GM23338 (cell line): ENCODE measurements at regions not wholly inside any gene's neighbourhood (a gene's known extent, or its start where the extent isn't known, plus 50 kb on each side); places are given as distances from the start of the nearest gene placed in this dataset.

Experiments
- ATAC-seq: fragments of 200-7000 bp; cut with Tn5 transposase; 3 replicates; pipeline ENCODE4 v1.9.1; 2020
- DNase-seq: peaks from one replicate; pipeline ENCODE4 v3.0.0-alpha.2; 2015; ENCODE audit warnings: low spot score
- H2AFZ ChIP-seq: fragments of 200-600 bp; sonication (generic); 2 replicates; pipeline ENCODE4 v1.8.0; 2016; ENCODE audit warnings: antibody characterized with exemption, mild to moderate bottlenecking, moderate library complexity
- H3F3A ChIP-seq: fragments of 200-600 bp; sonication (generic); replicated peaks from 2 replicates; pipeline ENCODE4 v1.8.0; 2017; ENCODE audit warnings: antibody characterized with exemption, mixed run types, low read depth
- H3K27ac ChIP-seq: fragments of 200-600 bp; sonication (generic); 2 replicates; pipeline ENCODE4 v1.6.1; 2016; ENCODE audit warnings: low read depth
- H3K27me3 ChIP-seq: fragments of 200-600 bp; sonication (generic); 2 replicates; pipeline ENCODE4 v1.8.0; 2016; ENCODE audit warnings: mild to moderate bottlenecking, mixed run types, moderate library complexity; ENCODE audit not compliant: insufficient read depth
- H3K36me3 ChIP-seq: fragments of 200-600 bp; sonication (generic); 2 replicates; pipeline ENCODE4 v1.8.0; 2016; ENCODE audit warnings: mild to moderate bottlenecking; ENCODE audit not compliant: insufficient read depth
- H3K4me1 ChIP-seq: fragments of 200-600 bp; sonication (generic); 2 replicates; pipeline ENCODE4 v1.8.0; 2016; ENCODE audit warnings: mild to moderate bottlenecking, moderate library complexity; ENCODE audit not compliant: insufficient read depth
- H3K4me2 ChIP-seq: fragments of 200-600 bp; sonication (generic); 2 replicates; pipeline ENCODE4 v1.7.1; 2017; ENCODE audit warnings: mixed run types
- H3K4me3 ChIP-seq: fragments of 200-600 bp; sonication (generic); 2 replicates; pipeline ENCODE4 v1.6.1; 2016; ENCODE audit warnings: mixed run types
- H3K79me2 ChIP-seq: fragments of 200-600 bp; sonication (generic); replicated peaks from 2 replicates; pipeline ENCODE4 v1.8.0; 2017; ENCODE audit warnings: mild to moderate bottlenecking; ENCODE audit not compliant: insufficient read depth
- H3K9me2 ChIP-seq: fragments of 200-600 bp; sonication (generic); 2 replicates; pipeline ENCODE4 v1.8.0; 2017; ENCODE audit not compliant: insufficient read depth
- H4K20me1 ChIP-seq: fragments of 200-600 bp; sonication (generic); replicated peaks from 2 replicates; pipeline ENCODE4 v1.8.0; 2017; ENCODE audit warnings: mild to moderate bottlenecking; ENCODE audit not compliant: insufficient read depth
- H3K27ac Mint-ChIP-seq: 2 replicates; pipeline ENCODE4 v1.8.0; 2020; ENCODE audit warnings: inconsistent platforms, mild to moderate bottlenecking, moderate library complexity, mixed read lengths
- H3K27me3 Mint-ChIP-seq: 3 replicates; pipeline ENCODE4 v1.8.0; 2022; ENCODE audit warnings: low read depth, mild to moderate bottlenecking, moderate library complexity, mixed read lengths, inconsistent platforms; ENCODE audit not compliant: insufficient read depth, poor library complexity
- H3K36me3 Mint-ChIP-seq: 3 replicates; pipeline ENCODE4 v1.8.0; 2021; ENCODE audit warnings: low read depth, mild to moderate bottlenecking, inconsistent platforms, moderate library complexity, mixed read lengths
- H3K4me1 Mint-ChIP-seq: 3 replicates; pipeline ENCODE4 v1.8.0; 2020; ENCODE audit warnings: mild to moderate bottlenecking, inconsistent platforms, mixed read lengths
- H3K4me3 Mint-ChIP-seq: 3 replicates; pipeline ENCODE4 v1.8.0; 2021; ENCODE audit warnings: moderate library complexity, mild to moderate bottlenecking, inconsistent platforms, mixed read lengths
- H3K9me3 Mint-ChIP-seq: 3 replicates; pipeline ENCODE4 v1.8.0; 2020; ENCODE audit warnings: moderate library complexity, mild to moderate bottlenecking, inconsistent platforms, mixed read lengths
- CTCF ChIP-seq, 2 experiments: fragments of 200-600 bp in 1 of 2; sonication (generic) in 1 of 2; conservative IDR thresholded peaks; 2 replicates each; pipeline versions ENCODE4 v1.5.1 to v1.6.1; 2016 to 2017; ENCODE audit warnings: antibody characterized with exemption in 2 of 2, low read depth in 2 of 2, mild to moderate bottlenecking in 2 of 2, moderate library complexity in 1 of 2
- EZH2 ChIP-seq: fragments of 200-600 bp; sonication (generic); IDR thresholded peaks from one replicate; pipeline ENCODE4 v1.8.0; 2017; ENCODE audit warnings: antibody characterized with exemption, mild to moderate bottlenecking, low read depth; ENCODE audit not compliant: unreplicated experiment
- EZH2phosphoT487 ChIP-seq: fragments of 200-600 bp; sonication (generic); IDR thresholded peaks from one replicate; pipeline ENCODE4 v1.8.1; 2018; ENCODE audit warnings: antibody characterized with exemption; ENCODE audit not compliant: unreplicated experiment
- JUNB ChIP-seq: IDR thresholded peaks from one replicate; pipeline ENCODE4 v1.6.1; 2016; ENCODE audit warnings: antibody characterized with exemption; ENCODE audit not compliant: unreplicated experiment
- NANOG ChIP-seq: IDR thresholded peaks from 2 replicates; pipeline ENCODE4 v1.6.1; 2016; ENCODE audit warnings: antibody characterized with exemption, borderline replicate concordance
- POLR2AphosphoS5 ChIP-seq: IDR thresholded peaks from 2 replicates; pipeline ENCODE4 v1.6.1; 2016; ENCODE audit warnings: antibody characterized with exemption, low read depth
- REST ChIP-seq: IDR thresholded peaks from one replicate; pipeline ENCODE4 v1.6.1; 2018; ENCODE audit warnings: antibody characterized with exemption; ENCODE audit not compliant: unreplicated experiment
- STAT1 ChIP-seq: IDR thresholded peaks from one replicate; pipeline ENCODE4 v1.6.1; 2016; ENCODE audit warnings: antibody characterized with exemption; ENCODE audit not compliant: unreplicated experiment
- ZNF114 ChIP-seq: fragments of 250-450 bp; sonication (Bioruptor Pico); IDR thresholded peaks from 2 replicates; pipeline ENCODE4 v1.5.0; 2020; ENCODE audit warnings: mild to moderate bottlenecking, moderate library complexity
- ZNF331 ChIP-seq: fragments of 250-450 bp; sonication (Bioruptor Pico); IDR thresholded peaks from 2 replicates; pipeline ENCODE4 v1.5.0; 2020; ENCODE audit warnings: low read depth, mild to moderate bottlenecking, moderate library complexity
- ZNF462 ChIP-seq: fragments of 250-450 bp; sonication (Bioruptor Pico); IDR thresholded peaks from 2 replicates; pipeline ENCODE4 v1.5.0; 2020; ENCODE audit warnings: mild to moderate bottlenecking, moderate library complexity

- no peak for TF ChIP-seq REST
- no peak for TF ChIP-seq EZH2phosphoT487
- TF ChIP-seq CTCF (conservative IDR thresholded peaks at IDR 0.05; ENCODE audit: low read depth in 2 of 2), result no peak
- TF ChIP-seq ZNF331 (CRISPR knock-in tag), result no peak
- TF ChIP-seq STAT1, result no peak
- TF ChIP-seq ZNF114 (CRISPR knock-in tag), result no peak
- TF ChIP-seq EZH2, result no peak
- no peak for TF ChIP-seq JUNB
- TF ChIP-seq NANOG, result no peak
These were observed 74.2 kb upstream of the FUCA2 start (continued) for GRCh38 chr6:143585716-143586115.

- Mint-ChIP-seq H3K27me3 (no peaks in the 10 kb centered on the region), H3K4me1 (peaks cover 3% of the 10 kb centered on the region; the same call in 1 of the 3 replicates), H3K4me3 (no peak overlapping the region), H3K9me3 (no peaks in the 10 kb centered on the region; the same call in 2 of the 3 replicates), H3K36me3 (no peaks in the 10 kb centered on the region), H3K27ac (no peak overlapping the region)
- H3F3A ChIP-seq, result no peaks in the 10 kb centered on the region
- no peak overlapping the region for H2AFZ ChIP-seq
- no peak overlapping the region for H3K27ac ChIP-seq
- H4K20me1 ChIP-seq, result no peaks in the 10 kb centered on the region
- no peak overlapping the region for H3K4me3 ChIP-seq
- DNase-seq (no peak), ATAC-seq (no peak)
- H3K4me2 ChIP-seq, result no peak overlapping the region
- no peaks in the 10 kb centered on the region for H3K4me1 ChIP-seq
- H3K27me3 ChIP-seq, result no peaks in the 10 kb centered on the region
- H3K79me2 ChIP-seq, result no peaks in the 10 kb centered on the region
- no peaks in the 10 kb centered on the region for H3K9me2 ChIP-seq
- H3K36me3 ChIP-seq, result no peaks in the 10 kb centered on the region
- no peak for TF ChIP-seq ZNF462
- TF ChIP-seq ZNF331 (CRISPR knock-in tag), result no peak
- no peak for TF ChIP-seq EZH2
- TF ChIP-seq JUNB, result no peak
- TF ChIP-seq ZNF114 (CRISPR knock-in tag), result no peak
- TF ChIP-seq CTCF (conservative IDR thresholded peaks at IDR 0.05; ENCODE audit: low read depth in 2 of 2), result no peak
- no peak for TF ChIP-seq NANOG
- no peak for TF ChIP-seq EZH2phosphoT487
- no peak for TF ChIP-seq POLR2AphosphoS5
- no peak for TF ChIP-seq STAT1
These were observed 73.7 kb upstream of the FUCA2 start for GRCh38 chr6:143585241-143585640.
